Right lobe of liver (tissue), 4 donors: ENCODE measurements at regions not wholly inside any gene's neighbourhood (a gene's known extent, or its start where the extent isn't known, plus 50 kb on each side); places are given as distances from the start of the nearest gene placed in this dataset.

ENCODE experiments used
- CTCF ChIP-seq, 4 donors: fragments of 200-600 bp in 3 of 4; fragments of 450-650 bp in 1 of 4; IDR thresholded peaks; one replicate each; pipeline versions ENCODE4 v1.5.1 to v1.8.0; 2016 to 2022; ENCODE audit warnings: antibody characterized with exemption in 4 of 4, mild to moderate bottlenecking in 2 of 4
- POLR2A ChIP-seq: fragments of 450-650 bp; IDR thresholded peaks from one replicate; pipeline ENCODE4 v1.6.1; 2017; ENCODE audit warnings: antibody characterized with exemption, mild to moderate bottlenecking
- donor health status: DM: no; HTN: no; CAD: no.
- donor health status: DM: no; HTN: no; CAD: no.
- donor health status: DM: no; HTN: yes; CAD: no.

GRCh38 chr6:97653076-97653475 lies 370.1 kb upstream of the MMS22L start:
- no peak for TF ChIP-seq POLR2A
- TF ChIP-seq CTCF (IDR thresholded peaks at IDR 0.05) = no peak
